ENCODE measurements at regions not wholly inside any gene's neighbourhood (a gene's known extent, or its start where the extent isn't known, plus 50 kb on each side); places are given as distances from the start of the nearest gene placed in this dataset.
"Not testable (repeated sequence)": the region's sequence is repeated elsewhere in the genome, so short reads cannot be mapped to it uniquely, and the experiment has no call there.

DNA sequence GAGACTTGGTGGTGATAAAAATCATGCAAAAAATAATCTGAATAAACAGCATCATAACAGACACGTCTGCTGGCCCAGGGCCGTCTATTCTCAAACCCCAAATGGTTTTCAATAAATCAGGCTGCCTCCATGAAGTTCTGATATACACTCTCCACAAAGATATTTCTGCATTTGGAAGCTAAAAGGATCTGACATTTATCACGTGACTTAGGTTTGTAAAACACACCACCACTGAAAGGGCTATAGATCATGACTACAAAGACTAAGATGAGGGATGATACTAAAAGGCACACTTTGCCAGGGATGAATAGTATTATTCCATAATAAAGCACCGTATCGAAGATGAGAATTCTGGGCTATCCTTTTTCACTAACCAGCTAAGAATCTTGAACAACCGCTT lies 67.6 kb upstream of the ADAMTS18 start:
- Histone ChIP-seq H3K9me3 (no peaks in the 10 kb centered on the region), H3K27me3 (no peaks in the 10 kb centered on the region), H3K36me3 (no peaks in the 10 kb centered on the region), H3K4me3 (ENCODE audit: low read depth, low read length) (no peak overlapping the region), H3K4me1 (no peaks in the 10 kb centered on the region)
- TF ChIP-seq, protein P1, sequence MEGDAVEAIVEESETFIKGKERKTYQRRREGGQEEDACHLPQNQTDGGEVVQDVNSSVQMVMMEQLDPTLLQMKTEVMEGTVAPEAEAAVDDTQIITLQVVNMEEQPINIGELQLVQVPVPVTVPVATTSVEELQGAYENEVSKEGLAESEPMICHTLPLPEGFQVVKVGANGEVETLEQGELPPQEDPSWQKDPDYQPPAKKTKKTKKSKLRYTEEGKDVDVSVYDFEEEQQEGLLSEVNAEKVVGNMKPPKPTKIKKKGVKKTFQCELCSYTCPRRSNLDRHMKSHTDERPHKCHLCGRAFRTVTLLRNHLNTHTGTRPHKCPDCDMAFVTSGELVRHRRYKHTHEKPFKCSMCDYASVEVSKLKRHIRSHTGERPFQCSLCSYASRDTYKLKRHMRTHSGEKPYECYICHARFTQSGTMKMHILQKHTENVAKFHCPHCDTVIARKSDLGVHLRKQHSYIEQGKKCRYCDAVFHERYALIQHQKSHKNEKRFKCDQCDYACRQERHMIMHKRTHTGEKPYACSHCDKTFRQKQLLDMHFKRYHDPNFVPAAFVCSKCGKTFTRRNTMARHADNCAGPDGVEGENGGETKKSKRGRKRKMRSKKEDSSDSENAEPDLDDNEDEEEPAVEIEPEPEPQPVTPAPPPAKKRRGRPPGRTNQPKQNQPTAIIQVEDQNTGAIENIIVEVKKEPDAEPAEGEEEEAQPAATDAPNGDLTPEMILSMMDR (IDR thresholded peaks at IDR 0.05; ENCODE audit: low read depth, low read length): no peak
- no peak for DNase-seq

DNA sequence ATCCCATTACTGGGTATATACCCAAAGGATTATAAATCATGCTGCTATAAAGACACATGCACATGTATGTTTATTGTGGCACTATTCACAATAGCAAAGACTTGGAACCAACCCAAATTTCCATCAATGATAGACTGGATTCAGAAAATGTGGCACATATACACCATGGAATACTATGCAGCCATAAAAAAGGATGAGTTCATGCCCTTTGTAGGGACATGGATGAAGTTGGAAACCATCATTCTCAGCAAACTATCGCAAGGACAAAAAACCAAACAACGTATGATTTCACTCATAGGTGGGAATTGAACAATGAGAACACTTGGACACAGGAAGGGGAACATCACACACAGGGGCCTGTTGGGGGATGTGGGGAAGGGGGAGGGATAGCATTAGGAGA lies 71.7 kb upstream of the ADAMTS18 start:
- H3K27me3 ChIP-seq, DNase-seq: not testable (repeated sequence)

DNA sequence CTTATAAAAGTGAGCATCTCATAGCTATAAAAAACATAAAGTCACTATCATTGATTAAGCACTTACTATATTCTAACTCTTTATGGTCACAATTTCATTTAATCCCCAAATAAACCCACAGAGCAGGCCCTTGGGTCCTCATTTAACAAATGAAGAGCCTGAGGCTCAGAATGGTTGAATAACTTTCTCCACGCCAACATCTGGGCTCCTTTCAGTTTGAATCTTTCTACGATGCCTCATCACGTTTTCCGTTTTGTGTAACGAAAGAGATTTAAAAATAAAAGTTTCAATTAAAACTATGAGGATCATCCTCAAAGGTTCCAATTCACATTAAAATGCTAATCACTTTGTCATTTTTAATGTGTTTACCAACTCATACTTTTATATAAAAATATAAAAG lies 74.2 kb upstream of the ADAMTS18 start:
- Histone ChIP-seq H3K4me3 (ENCODE audit: low read depth, low read length) (no peak overlapping the region), H3K36me3 (no peaks in the 10 kb centered on the region), H3K4me1 (no peaks in the 10 kb centered on the region), H3K9me3 (no peaks in the 10 kb centered on the region), H3K27me3 (no peaks in the 10 kb centered on the region)
- no peak for DNase-seq
- TF ChIP-seq, protein P1 (IDR thresholded peaks at IDR 0.05; ENCODE audit: low read depth, low read length): no peak

More for the DNA sequence above, 71.7 kb upstream of the ADAMTS18 start:
- not testable (repeated sequence) for H3K9me3 ChIP-seq; H3K4me3 ChIP-seq (ENCODE audit: low read depth, low read length); H3K4me1 ChIP-seq; H3K36me3 ChIP-seq

DNA sequence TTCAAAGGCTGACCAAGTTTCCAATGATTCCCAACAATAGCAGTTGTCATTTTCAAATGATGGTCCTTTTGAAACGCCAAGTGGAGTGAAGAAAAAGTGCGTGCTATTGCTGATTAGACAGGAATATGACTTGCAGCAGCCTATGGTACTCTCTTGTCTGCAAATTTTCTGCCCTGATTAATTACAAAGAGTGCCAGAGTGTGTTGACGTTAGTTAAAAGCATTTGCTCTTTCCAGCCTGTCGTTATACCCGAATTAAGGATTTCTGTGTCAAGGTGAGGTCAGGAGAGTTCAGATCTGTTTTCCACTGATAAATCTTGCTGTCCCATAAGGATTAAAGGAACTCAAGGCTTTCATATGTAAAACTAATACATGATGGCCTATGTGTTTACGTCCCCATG lies 75.0 kb upstream of the ADAMTS18 start:
- H3K4me3 ChIP-seq (ENCODE audit: low read depth, low read length): no peak overlapping the region

DNA sequence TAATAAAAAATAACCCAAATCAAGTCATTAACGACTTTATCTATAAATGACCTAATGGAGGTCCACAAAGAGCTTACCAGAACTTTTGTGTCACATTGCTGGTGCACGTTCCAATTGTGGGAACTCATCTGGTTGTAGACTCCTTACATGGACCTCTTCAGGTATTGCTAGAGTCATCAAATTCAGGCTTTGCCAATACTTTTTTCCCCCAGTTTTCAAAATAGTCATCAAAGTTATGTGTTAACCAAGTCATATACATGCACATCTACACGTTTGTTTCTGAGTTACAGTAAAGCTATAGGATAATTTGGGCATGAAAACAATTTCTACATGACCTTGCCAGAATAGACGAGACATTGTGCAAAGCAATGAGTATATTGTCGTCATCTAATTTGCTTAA lies 76.2 kb upstream of the ADAMTS18 start:
- TF ChIP-seq, protein P1 (IDR thresholded peaks at IDR 0.05; ENCODE audit: low read depth, low read length): no peak
- H3K4me1 ChIP-seq: no peaks in the 10 kb centered on the region
- no peaks in the 10 kb centered on the region for H3K27me3 ChIP-seq
- H3K4me3 ChIP-seq (ENCODE audit: low read depth, low read length): no peak overlapping the region
- H3K9me3 ChIP-seq: no peaks in the 10 kb centered on the region
- DNase-seq: no peak
- H3K36me3 ChIP-seq: no peaks in the 10 kb centered on the region

More for the DNA sequence above, 75.0 kb upstream of the ADAMTS18 start:
- no peaks in the 10 kb centered on the region for H3K9me3 ChIP-seq
- H3K4me1 ChIP-seq: no peaks in the 10 kb centered on the region
- no peaks in the 10 kb centered on the region for H3K36me3 ChIP-seq
- TF ChIP-seq, protein P1 (IDR thresholded peaks at IDR 0.05; ENCODE audit: low read depth, low read length): no peak
- no peaks in the 10 kb centered on the region for H3K27me3 ChIP-seq
- no peak for DNase-seq

DNA sequence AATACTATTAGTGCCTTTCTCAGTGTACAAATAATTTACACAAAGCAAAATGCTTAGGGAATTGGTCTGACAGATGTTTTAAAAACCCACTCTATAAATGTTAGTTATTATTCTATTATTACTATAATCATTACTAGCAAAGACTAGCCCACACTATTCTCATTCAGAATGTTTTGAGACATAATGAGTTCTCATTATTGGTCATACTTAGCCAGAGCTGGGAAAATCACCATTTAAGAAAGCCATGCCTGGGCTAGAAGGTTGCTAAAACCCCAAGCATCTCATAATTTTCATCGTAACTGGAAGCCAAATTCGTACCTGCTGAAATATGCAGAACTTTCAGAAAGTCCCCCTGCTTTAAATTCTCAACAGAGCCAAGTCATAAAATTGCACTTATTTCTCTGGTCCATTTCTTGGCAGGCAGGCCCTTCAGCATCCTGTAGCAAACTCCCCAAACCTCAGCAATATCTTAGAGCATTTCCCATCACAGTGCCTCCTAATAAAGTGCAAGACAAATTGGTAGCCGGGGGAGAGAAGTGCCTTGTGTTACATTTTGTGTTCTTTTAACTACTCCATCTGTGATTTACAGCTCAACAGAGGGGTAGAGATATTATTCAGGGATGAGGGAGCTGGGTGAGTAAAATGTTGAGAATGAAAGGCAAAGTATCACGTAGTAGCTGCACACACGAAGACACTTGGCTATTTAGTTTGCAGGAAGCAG lies 79.8 kb upstream of the ADAMTS18 start:
- Histone ChIP-seq H3K9me3 (no peaks in the 10 kb centered on the region), H3K4me1 (no peaks in the 10 kb centered on the region), H3K27me3 (no peaks in the 10 kb centered on the region), H3K4me3 (ENCODE audit: low read depth, low read length) (no peak overlapping the region), H3K36me3 (no peaks in the 10 kb centered on the region)
- no peak for DNase-seq
- TF ChIP-seq, protein P1 (IDR thresholded peaks at IDR 0.05; ENCODE audit: low read depth, low read length): no peak

DNA sequence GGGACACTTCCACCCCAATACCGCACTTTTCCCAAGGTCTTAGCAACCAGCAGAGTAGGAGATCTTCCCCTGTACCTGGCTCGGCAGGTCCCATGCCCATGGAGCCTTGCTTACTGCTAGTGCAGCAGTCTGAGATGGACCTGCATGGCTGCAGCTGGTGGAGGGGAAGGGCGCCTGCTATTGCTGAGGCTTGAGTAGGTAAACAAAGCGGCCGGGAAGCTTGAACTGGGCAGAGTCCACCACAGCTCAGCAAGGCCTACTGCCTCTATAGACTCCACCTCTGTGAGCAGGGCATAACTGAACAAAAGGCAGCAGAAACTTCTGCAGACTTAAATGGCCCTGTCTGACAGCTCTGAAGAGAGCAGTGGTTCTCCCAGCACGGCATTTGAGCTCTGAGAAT lies 90.4 kb upstream of the ADAMTS18 start:
- not testable (repeated sequence) for H3K9me3 ChIP-seq; H3K36me3 ChIP-seq; H3K4me3 ChIP-seq (ENCODE audit: low read depth, low read length); H3K4me1 ChIP-seq; H3K27me3 ChIP-seq; DNase-seq
